Transverse colon (tissue), 4 donors: ENCODE measurements at regions not wholly inside any gene's neighbourhood (a gene's known extent, or its start where the extent isn't known, plus 50 kb on each side); places are given as distances from the start of the nearest gene placed in this dataset.

Experiments
- DNase-seq: peaks from one replicate; pipeline ENCODE4 v3.0.0-alpha.2; 2019
- H3K27ac ChIP-seq, 4 donors: fragments of 200-600 bp; sonication (generic); 2 replicates each; pipeline ENCODE4 v1.5.1; 2016 to 2018; ENCODE audit warnings: inconsistent platforms in 4 of 4
- H3K27me3 ChIP-seq: fragments of 200-600 bp; sonication (generic); 2 replicates; pipeline ENCODE4 v1.5.1; 2017; ENCODE audit warnings: inconsistent platforms
- H3K36me3 ChIP-seq, 4 donors: fragments of 200-600 bp; sonication (generic); 2 replicates each; pipeline ENCODE4 v1.5.1; 2017 to 2019; ENCODE audit warnings: inconsistent platforms in 4 of 4
- H3K4me1 ChIP-seq, 4 donors: fragments of 200-600 bp; sonication (generic); 2 replicates each; pipeline ENCODE4 v1.5.1; 2017 to 2020; ENCODE audit warnings: inconsistent platforms in 4 of 4
- H3K4me3 ChIP-seq, 4 donors: fragments of 200-600 bp; sonication (generic); 1 replicate in 1 of 4; 2 replicates in 3 of 4; pipeline versions ENCODE4 v1.5.1 to v1.6.1; 2017 to 2019; ENCODE audit warnings: inconsistent platforms in 4 of 4
- H3K9me3 ChIP-seq, 2 donors: fragments of 200-600 bp; sonication (generic); 2 replicates each; pipeline ENCODE4 v1.5.1; 2017 to 2019; ENCODE audit warnings: inconsistent platforms in 2 of 2
- CTCF ChIP-seq, 5 experiments: fragments of 200-600 bp in 3 of 5; fragments of 450-650 bp in 2 of 5; sonication (generic) in 3 of 5; IDR thresholded peaks; 1 replicate in 2 of 5; 2 replicates in 3 of 5; pipeline ENCODE4 v1.5.1; 2016 to 2017; ENCODE audit warnings: antibody characterized with exemption in 5 of 5, inconsistent platforms in 3 of 5, mild to moderate bottlenecking in 2 of 5, moderate library complexity in 1 of 5
- EP300 ChIP-seq: sonication (generic); formaldehyde crosslinking; IDR thresholded peaks from one replicate; pipeline ENCODE4 v1.6.1; 2017; ENCODE audit warnings: antibody characterized with exemption, low read depth
- POLR2A ChIP-seq: fragments of 450-650 bp; IDR thresholded peaks from one replicate; pipeline ENCODE4 v1.6.1; 2016; ENCODE audit warnings: antibody characterized with exemption, mild to moderate bottlenecking, moderate library complexity
- POLR2AphosphoS5 ChIP-seq, 3 donors: sonication (generic); formaldehyde crosslinking; IDR thresholded peaks; one replicate each; pipeline ENCODE4 v1.6.1; 2016; ENCODE audit warnings: antibody characterized with exemption in 3 of 3
- WGBS, 2 donors: methylation state at CpG; one replicate each; pipeline ENCODE4 v1.1.5; 2018; ENCODE audit warnings: low coverage in 1 of 2; 5-methylcytosine and 5-hydroxymethylcytosine counted together
- in situ Hi-C, 4 donors: fragments of 200-750 bp; cut with MboI; loops; one replicate each; pipeline versions ENCODE4 v1.15.0 to v1.15.1; 2017; ENCODE audit warnings: low sequenced_read_pairs in 3 of 4, low pct_ligation_motif_present in 1 of 4, low pct_unique_long_range_greater_than_20kb in 1 of 4
- intact Hi-C: fragments of 100-400 bp; cut with DNase I; formaldehyde crosslinking; loops from one replicate; pipeline ENCODE4 v1.15.1; 2023; ENCODE audit warnings: low total_unique reads

- no peak overlapping the region for H3K27ac ChIP-seq
- H3K36me3 ChIP-seq: no peaks in the 10 kb centered on the region
- no peak for DNase-seq
- in situ Hi-C loops (no loop called here), intact Hi-C loops (no loop called here)
- H3K9me3 ChIP-seq: no peaks in the 10 kb centered on the region
- no peaks in the 10 kb centered on the region for H3K4me1 ChIP-seq
- no peaks in the 10 kb centered on the region for H3K27me3 ChIP-seq
- TF ChIP-seq POLR2AphosphoS5 (IDR thresholded peaks at IDR 0.05) (no peak), POLR2A (no peak), CTCF (IDR thresholded peaks at IDR 0.05) (no peak), EP300 (no peak)
- no peak overlapping the region for H3K4me3 ChIP-seq
Observed at GRCh38 chr5:136712628-136713027, 347.3 kb upstream of the TRPC7 start.

GRCh38 chr5:136710834-136711233 is 345.5 kb upstream of the TRPC7 start:
- in situ Hi-C loops: no loop called here
- no peak overlapping the region for H3K27ac ChIP-seq
- no peaks in the 10 kb centered on the region for H3K9me3 ChIP-seq
- no peak overlapping the region for H3K4me3 ChIP-seq
- intact Hi-C loops: no loop called here
- TF ChIP-seq EP300 (no peak), POLR2AphosphoS5 (IDR thresholded peaks at IDR 0.05) (no peak), POLR2A (no peak)
- 77 to 83% methylated on average over 3 of the region's 3 CpGs for WGBS, 2 donors
- H3K27me3 ChIP-seq: no peaks in the 10 kb centered on the region
- H3K4me1 ChIP-seq: no peaks in the 10 kb centered on the region
- DNase-seq: no peak
- no peaks in the 10 kb centered on the region for H3K36me3 ChIP-seq

- 86 to 90% methylated on average over 1 of the region's 1 CpG for WGBS, 2 donors
- Histone ChIP-seq H3K9me3 (no peaks in the 10 kb centered on the region), H3K27me3 (no peaks in the 10 kb centered on the region), H3K36me3 (no peaks in the 10 kb centered on the region), H3K4me3 (no peak overlapping the region), H3K4me1 (no peaks in the 10 kb centered on the region), H3K27ac (no peak overlapping the region)
- intact Hi-C loops: no loop called here
- no peak for TF ChIP-seq POLR2AphosphoS5 (IDR thresholded peaks at IDR 0.05)
- TF ChIP-seq CTCF (IDR thresholded peaks at IDR 0.05): no peak
- no peak for TF ChIP-seq EP300
- no peak for TF ChIP-seq POLR2A
- in situ Hi-C loops: no loop called here
- no peak for DNase-seq
Observed at GRCh38 chr5:136703706-136704105, 338.4 kb upstream of the TRPC7 start.

- intact Hi-C loops: no loop called here
- no peak overlapping the region for H3K4me3 ChIP-seq
- TF ChIP-seq EP300 (no peak), POLR2A (no peak), CTCF (IDR thresholded peaks at IDR 0.05) (no peak), POLR2AphosphoS5 (IDR thresholded peaks at IDR 0.05) (no peak)
- no peaks in the 10 kb centered on the region for H3K4me1 ChIP-seq
- DNase-seq: no peak
- H3K27ac ChIP-seq: no peak overlapping the region
- H3K36me3 ChIP-seq: no peaks in the 10 kb centered on the region
- in situ Hi-C loops: no loop called here
- H3K9me3 ChIP-seq: no peaks in the 10 kb centered on the region
- 76 to 84% methylated on average over 1 to 2 of the region's 2 CpGs for WGBS, 2 donors
- no peaks in the 10 kb centered on the region for H3K27me3 ChIP-seq
Observed at GRCh38 chr5:136703036-136703435, 337.7 kb upstream of the TRPC7 start.

GRCh38 chr5:136701191-136701590 is 335.8 kb upstream of the TRPC7 start:
- DNase-seq: no peak
- 71% methylated on average over 1 of the region's 1 CpG; no CpG with 5 or more reads in 1 of the 2 donors for WGBS, 2 donors
- no peak for TF ChIP-seq CTCF (IDR thresholded peaks at IDR 0.05)
- TF ChIP-seq EP300: no peak
- TF ChIP-seq POLR2AphosphoS5 (IDR thresholded peaks at IDR 0.05): no peak
- no peak for TF ChIP-seq POLR2A
- Histone ChIP-seq H3K27me3 (no peaks in the 10 kb centered on the region), H3K9me3 (no peaks in the 10 kb centered on the region), H3K4me1 (no peaks in the 10 kb centered on the region), H3K27ac (no peak overlapping the region), H3K36me3 (no peaks in the 10 kb centered on the region), H3K4me3 (no peak overlapping the region)
- intact Hi-C loops (no loop called here), in situ Hi-C loops (no loop called here)
